ENCODE measurements at regions not wholly inside any gene's neighbourhood (a gene's known extent, or its start where the extent isn't known, plus 50 kb on each side); places are given as distances from the start of the nearest gene placed in this dataset.

DNA sequence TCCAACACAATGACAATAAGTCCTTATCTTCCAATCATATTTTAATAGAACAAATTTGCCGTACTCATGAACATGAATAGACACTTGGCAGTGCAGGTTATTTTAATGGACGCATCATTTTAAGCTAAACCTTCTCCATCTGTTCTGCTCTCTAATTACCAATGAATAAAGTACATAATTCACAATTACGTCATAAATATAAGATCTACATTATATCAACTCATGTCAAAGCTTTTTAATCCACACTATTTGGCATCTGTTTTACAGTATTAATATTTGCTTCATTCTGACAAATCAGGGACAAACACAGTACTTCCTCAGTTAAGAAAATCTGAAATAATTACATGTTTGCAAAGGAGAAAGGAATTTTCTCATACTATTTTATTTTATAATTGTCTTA is 344.1 kb upstream of the DMAC1 start:
- no peak overlapping the region for H3K4me3 ChIP-seq (ENCODE audit: low read depth, low read length)
- DNase-seq, result no peak
- no peak for TF ChIP-seq CTCF (IDR thresholded peaks at IDR 0.05; ENCODE audit: low read depth, low read length)
- no peaks in the 10 kb centered on the region for H3K36me3 ChIP-seq
- H3K27me3 ChIP-seq (ENCODE audit: insufficient read depth, low read depth, severe bottlenecking), result no peaks in the 10 kb centered on the region
- no peaks in the 10 kb centered on the region for H3K9me3 ChIP-seq (ENCODE audit: severe bottlenecking)
- no peak overlapping the region for H3K27ac ChIP-seq

DNA sequence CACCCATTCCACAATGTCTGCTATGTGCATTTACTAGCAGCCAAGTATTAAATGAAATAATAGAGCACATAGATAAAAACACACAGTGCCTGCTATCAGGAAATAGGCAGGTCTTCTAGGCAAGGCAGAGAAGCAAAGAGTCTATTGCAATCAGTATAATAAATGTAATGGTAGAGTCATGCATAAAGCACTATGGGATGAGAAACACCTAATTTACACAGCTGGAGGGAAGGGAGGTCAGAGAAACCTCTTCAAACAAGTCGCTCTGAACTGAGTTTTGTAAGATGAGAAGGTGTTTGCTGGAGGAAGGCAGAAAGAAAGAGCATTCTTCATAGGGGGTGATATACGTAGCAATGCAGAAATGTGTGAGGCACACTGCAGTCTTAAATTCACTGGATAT is 341.0 kb upstream of the DMAC1 start:
- no peak for DNase-seq
- no peak for TF ChIP-seq CTCF (IDR thresholded peaks at IDR 0.05; ENCODE audit: low read depth, low read length)
- Histone ChIP-seq H3K9me3 (ENCODE audit: severe bottlenecking) (no peaks in the 10 kb centered on the region), H3K27ac (no peak overlapping the region), H3K36me3 (no peaks in the 10 kb centered on the region), H3K4me3 (ENCODE audit: low read depth, low read length) (no peak overlapping the region), H3K27me3 (ENCODE audit: insufficient read depth, low read depth, severe bottlenecking) (no peaks in the 10 kb centered on the region)

DNA sequence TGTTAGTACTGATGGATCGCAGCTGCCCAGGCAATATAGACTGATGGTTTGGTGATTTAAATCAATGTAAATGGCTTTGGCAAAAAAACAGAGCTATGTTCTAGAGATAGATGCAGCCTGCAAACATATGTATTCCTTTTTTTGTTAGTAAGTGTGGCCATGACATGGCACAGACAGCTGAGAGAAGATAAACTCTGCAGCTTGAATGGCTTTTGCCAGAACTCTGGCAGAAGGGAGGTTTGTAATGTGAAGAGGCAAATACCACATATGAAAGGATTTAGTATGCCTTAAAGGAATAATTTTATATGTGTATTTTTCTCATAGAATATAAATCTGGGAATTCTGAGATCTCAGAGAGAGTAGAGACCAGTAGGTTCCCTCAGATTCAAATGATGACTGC is 340.2 kb upstream of the DMAC1 start:
- Histone ChIP-seq H3K4me3 (ENCODE audit: low read depth, low read length) (no peak overlapping the region), H3K27ac (no peak overlapping the region), H3K36me3 (no peaks in the 10 kb centered on the region), H3K27me3 (ENCODE audit: insufficient read depth, low read depth, severe bottlenecking) (no peaks in the 10 kb centered on the region), H3K9me3 (ENCODE audit: severe bottlenecking) (no peaks in the 10 kb centered on the region)
- DNase-seq, result no peak
- no peak for TF ChIP-seq CTCF (IDR thresholded peaks at IDR 0.05; ENCODE audit: low read depth, low read length)

- DNase-seq, result no peak
- Histone ChIP-seq H3K36me3 (no peaks in the 10 kb centered on the region), H3K9me3 (ENCODE audit: severe bottlenecking) (no peaks in the 10 kb centered on the region), H3K27me3 (ENCODE audit: insufficient read depth, low read depth, severe bottlenecking) (no peaks in the 10 kb centered on the region), H3K27ac (no peak overlapping the region), H3K4me3 (ENCODE audit: low read depth, low read length) (no peak overlapping the region)
- no peak for TF ChIP-seq CTCF (IDR thresholded peaks at IDR 0.05; ENCODE audit: low read depth, low read length)
Observed at GRCh38 chr9:8136477-8136876, 336.9 kb upstream of the DMAC1 start.

DNA sequence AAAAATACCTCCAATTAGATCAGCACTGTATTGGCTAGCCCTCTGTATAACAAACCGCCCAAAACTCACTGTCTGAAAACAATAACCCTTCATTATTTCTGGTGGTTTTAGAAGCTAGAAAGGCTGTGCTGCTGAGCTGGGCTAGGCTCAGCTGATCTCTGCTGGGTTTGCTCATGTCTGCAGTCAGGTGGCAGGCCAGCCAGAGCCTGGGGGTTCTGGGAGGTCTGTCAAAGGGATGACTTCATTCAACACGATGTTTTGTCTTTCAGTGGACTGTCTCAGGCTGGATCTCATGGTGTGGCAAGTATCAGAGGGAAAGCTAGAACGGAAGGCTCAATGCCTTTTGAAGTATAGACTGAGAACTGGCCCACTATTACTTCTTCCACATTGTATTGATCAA is 335.1 kb upstream of the DMAC1 start:
- Histone ChIP-seq H3K27me3 (ENCODE audit: insufficient read depth, low read depth, severe bottlenecking) (no peaks in the 10 kb centered on the region), H3K27ac (no peak overlapping the region), H3K4me3 (ENCODE audit: low read depth, low read length) (no peak overlapping the region), H3K36me3 (no peaks in the 10 kb centered on the region), H3K9me3 (ENCODE audit: severe bottlenecking) (no peaks in the 10 kb centered on the region)
- DNase-seq, result no peak
- no peak for TF ChIP-seq CTCF (IDR thresholded peaks at IDR 0.05; ENCODE audit: low read depth, low read length)

- Histone ChIP-seq H3K27ac (no peak overlapping the region), H3K27me3 (ENCODE audit: insufficient read depth, low read depth, severe bottlenecking) (no peaks in the 10 kb centered on the region), H3K36me3 (no peaks in the 10 kb centered on the region), H3K4me3 (ENCODE audit: low read depth, low read length) (no peak overlapping the region), H3K9me3 (ENCODE audit: severe bottlenecking) (no peaks in the 10 kb centered on the region)
- TF ChIP-seq CTCF (IDR thresholded peaks at IDR 0.05; ENCODE audit: low read depth, low read length), result no peak
- DNase-seq, result no peak
Observed at GRCh38 chr9:8133606-8134005, 334.0 kb upstream of the DMAC1 start.
